ENCODE measurements at regions not wholly inside any gene's neighbourhood (a gene's known extent, or its start where the extent isn't known, plus 50 kb on each side); places are given as distances from the start of the nearest gene placed in this dataset.

DNA sequence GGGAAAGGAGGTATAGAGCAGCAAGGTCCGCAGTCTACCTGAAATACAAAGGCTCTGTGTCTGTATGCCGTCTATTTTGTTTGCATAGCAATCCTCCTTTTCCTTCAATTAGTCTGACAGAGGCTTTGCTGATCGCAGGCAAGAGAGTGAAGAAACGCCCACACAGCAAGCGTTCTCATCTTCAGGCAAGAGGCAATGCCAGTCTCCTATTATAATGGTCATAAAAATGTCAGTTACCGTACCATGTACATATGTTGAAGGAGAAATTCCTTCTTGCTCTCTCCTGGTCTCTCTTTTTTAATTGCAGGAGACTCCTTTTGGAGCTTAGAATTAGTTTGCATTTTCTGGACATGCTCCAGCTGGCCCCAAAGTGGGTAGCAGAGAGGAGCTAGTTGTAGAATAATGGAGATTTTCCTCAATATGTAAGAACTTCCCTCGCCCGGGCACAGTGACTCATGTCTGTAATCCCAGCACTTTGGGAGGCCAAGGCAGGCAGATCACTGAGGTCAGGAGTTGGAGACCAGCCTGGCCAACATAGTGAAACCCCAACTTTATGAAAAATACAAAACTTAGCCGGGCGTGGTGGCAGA lies 139.5 kb downstream of the PFKFB3 start:
- DNase-seq (ENCODE audit: low spot score), result no peak

DNA sequence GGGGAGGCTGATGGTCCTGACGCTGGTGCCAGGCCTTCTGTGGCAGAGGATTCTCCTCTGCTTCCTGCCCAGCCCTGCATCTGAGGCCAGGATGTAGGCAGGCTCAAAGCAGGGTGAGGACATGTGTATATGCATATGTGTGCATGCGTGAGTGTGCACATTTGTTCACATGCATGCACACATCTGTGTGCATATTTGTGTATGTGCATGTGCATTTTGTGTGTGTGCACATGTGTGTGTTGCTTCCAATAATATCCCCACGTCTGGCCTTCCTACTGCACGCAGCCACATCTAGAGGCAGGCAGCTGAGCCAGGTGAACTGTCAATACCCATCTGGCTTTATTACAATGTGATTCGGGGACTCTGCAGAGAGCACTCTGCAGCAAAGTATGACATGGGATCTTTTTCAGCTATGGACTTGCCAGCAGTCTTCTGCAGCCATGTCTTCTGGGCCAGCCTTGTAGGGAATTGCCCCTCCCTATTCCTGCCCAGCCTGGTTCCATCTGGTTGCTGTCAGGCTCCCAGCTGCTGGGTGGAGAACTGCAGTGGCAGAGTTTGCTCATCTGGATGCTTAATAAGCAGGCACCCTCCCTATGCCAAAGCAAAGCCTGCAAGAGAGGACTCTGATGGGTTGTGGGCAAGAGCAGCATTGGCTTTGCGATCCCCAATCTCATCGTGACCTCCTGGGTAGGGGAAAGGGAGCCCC lies 140.7 kb downstream of the PFKFB3 start:
- no peak for DNase-seq (ENCODE audit: low spot score)

DNA sequence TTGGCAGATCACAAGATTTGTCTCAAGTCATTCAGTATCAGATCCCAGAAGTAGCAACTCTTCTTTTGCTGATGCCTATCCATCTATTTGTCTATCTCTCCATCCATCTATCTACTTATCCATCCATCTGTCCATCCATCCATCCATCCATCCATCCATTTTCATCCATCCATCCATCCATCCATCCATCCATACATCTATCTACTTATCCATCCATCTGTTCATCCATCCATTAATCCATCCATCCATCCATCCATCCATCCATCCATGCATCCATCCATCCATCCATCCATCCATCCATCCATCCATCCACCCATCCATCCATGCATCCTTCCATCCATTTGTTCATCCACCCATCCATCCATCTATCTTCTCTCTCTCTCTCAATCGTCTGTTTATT lies 142.7 kb downstream of the PFKFB3 start:
- DNase-seq (ENCODE audit: low spot score), result no peak

DNA sequence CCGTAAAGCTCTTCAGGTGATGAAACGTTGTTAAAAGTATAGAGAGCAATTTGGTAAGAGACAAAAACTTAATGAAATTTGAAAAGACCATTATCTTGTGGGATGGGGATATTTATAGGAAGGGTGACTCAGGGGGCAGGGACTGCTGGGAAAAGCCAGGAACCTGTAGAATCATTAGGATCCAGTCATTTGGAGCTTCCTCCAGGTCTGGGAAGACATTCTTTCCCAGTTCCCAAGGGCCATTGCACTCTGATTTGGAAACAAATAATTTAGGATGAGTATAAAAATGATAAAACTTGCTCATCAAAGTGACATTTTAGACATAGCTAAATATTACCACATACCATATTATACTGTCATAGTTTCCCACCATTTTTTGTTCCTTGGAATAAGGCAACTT lies 143.9 kb downstream of the PFKFB3 start:
- DNase-seq (ENCODE audit: low spot score), result peak; percentile 16

DNA sequence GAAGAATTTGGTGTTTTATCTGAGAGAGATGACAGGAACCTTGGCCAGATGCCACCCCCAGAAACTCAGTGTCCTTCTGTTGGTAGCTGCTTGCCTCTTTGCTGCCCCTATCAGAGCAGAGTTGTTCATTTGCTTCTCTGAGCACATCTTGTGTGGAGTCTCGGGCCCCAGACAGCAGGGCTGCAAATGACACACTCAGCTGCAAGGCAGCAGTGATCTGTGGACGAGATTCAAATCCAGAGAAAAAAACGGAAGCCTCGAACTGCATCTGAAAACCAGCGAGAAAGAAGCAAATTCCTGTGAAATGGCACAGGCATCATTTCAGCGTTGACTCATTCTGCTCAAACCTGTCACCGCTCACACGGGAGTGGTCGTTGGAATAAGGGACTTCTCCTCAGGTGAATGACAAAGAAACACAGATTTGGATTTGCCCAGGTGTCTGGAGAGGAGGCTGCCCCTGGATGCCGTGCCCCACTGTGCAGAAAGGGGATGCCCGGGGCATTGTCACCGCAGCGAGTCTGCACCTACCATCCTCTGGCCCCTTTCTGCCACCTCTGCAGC lies 144.7 kb downstream of the PFKFB3 start:
- DNase-seq (ENCODE audit: low spot score), result no peak

DNA sequence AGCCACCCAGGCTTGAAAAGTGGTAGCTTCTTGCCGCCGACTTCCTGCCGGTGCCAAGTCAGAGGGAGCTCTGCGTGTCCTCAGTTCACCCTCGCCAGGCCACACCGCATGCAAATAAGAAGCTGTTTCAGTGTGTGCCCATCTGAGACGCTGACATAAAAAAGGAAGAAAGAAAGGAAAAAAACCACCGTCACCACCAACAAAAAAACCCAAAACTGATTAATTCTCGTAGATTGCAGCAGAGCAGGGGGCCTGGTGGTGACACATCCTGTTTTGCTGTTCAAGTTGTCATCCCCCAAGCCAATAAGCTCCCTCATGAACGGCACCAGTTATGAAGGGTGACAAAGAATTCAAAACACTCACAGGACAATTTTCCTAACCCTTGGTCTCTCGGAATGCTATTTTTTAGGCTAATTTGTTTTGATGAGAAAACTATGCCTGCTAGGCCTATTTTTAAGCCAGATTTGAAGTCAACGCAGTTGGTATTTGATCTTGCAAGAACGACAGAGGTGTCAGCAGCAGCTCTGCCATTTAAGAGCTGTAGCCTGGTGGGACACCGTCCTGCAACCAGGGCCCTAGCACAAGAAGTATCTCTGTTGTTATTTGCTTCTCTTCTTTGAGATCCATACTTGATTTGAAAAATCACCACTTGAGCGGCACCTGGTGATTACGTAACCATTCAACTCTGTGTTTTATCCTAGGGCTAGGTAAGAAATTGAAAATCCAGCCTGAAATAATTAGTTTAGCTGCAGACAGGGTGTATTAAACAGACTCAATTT lies 145.6 kb downstream of the PFKFB3 start:
- DNase-seq (ENCODE audit: low spot score), result no peak

DNA sequence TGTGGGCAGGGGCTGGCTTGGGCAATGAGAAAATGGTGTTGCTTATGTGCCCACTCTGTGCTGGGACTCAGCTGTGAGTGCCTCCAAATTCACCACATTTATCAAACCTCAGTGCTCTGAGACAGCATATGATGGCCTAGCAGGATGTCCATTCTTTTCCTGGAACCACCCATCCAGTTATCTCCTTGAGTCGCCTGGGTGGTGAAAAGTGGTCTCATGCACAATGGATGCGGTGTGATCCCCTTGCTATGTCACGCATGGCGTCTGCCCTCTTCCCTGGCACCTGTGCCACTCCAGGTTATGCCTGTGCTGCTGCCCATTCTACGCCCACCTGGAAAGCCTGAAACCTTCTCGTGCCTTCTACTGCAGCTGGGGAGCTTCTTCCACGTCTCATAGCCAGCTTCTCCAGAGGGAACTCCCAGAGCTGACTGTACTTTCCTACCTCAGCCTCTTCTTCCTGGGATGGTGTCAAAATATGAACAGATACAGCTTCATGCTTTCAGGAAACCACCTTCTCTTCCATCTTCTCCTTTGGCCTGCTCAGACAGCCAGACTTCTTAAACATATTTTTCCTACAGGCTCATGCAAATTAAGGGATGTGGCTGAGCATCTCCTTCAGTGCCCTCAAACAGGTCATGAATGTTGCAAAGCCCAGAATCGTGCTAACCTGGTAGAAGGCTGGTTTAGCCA lies 147.3 kb downstream of the PFKFB3 start:
- no peak for DNase-seq (ENCODE audit: low spot score)

DNA sequence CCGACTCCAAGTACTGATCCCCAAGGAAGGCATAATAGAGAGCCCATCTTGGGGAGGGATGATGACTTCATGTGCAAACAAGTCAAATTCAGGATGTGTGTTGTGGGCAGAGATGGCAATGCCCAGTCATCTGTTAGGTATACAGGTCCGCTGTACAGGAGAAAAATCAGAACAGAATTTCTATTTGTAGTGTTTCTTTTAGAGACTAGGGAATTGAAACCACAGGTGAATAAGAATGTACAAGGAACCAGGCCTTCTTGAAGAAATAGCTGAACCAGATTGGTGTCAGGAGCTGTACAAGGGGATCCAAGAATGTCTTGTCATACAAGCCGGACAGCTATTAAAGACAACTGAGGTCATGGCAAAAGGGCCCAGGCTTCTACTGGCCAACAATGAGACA lies 147.9 kb downstream of the PFKFB3 start:
- DNase-seq (ENCODE audit: low spot score), result no peak

DNA sequence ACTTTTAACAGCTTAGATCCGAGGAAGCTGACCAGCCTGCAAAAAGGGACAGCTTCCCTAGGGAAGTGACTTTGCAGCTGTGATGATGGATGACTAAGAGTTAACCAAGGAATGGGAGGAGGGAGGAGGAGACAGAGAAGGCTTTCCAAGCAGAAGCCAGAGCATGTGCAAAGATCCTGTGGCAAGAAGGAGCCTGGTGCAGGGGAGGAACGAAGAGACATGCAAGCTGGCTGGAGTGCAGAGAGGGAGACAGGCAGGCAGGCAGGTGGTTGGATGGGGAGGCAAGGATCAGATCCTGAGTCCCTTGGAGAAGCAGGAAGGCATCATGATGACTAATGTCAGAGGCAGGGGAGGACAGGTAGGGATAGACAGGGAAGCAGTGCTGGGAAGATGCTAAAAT lies 148.8 kb downstream of the PFKFB3 start:
- peak; percentile 31 for DNase-seq (ENCODE audit: low spot score)

DNA sequence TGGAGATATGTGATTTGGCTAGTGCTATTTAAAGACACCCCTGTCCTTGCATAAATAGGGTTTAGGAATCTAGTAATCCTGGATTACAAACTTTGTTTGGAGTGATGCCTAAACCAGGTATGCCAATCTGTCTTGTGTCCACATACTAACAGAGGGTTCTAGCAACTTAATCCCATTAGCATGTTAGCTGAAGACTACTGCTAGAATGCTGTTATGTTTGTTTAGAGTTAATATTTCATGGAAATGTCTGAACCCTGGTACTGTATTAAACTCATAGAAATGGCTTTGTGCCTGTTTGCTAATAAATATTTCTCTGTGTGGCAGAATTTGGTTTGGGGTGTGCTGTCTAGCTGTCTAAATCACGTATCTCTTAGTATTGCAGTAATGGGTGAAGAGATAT lies 150.8 kb downstream of the PFKFB3 start:
- DNase-seq (ENCODE audit: low spot score), result no peak

DNA sequence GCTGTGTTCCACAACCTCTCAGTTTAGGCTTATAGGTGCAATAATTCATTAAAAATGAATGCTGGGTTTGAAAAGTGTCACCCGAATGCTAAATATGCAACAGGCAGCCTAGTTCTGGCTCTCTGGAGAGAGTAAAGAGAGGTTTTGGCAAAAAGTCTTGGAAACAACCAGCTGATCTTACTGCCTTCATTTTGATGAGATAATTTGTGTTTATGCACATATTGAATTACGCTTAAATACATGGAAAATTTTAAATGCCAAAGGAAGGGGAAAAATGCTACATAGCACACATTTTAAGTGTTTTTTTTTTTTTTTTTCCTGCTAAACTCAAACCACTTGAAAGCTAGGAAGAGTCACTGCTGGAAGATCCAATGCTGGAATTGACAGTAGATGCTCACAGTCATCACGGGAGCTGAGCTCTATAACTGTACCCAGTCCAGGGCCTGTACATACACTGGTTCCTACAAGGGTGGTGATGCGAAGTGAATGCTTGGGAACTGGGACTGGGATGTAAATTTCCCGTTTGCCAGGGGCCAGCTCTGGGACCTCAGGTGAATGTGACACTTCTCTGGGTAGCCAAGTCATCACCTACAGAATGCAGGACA lies 151.5 kb downstream of the PFKFB3 start:
- no peak for DNase-seq (ENCODE audit: low spot score)

DNA sequence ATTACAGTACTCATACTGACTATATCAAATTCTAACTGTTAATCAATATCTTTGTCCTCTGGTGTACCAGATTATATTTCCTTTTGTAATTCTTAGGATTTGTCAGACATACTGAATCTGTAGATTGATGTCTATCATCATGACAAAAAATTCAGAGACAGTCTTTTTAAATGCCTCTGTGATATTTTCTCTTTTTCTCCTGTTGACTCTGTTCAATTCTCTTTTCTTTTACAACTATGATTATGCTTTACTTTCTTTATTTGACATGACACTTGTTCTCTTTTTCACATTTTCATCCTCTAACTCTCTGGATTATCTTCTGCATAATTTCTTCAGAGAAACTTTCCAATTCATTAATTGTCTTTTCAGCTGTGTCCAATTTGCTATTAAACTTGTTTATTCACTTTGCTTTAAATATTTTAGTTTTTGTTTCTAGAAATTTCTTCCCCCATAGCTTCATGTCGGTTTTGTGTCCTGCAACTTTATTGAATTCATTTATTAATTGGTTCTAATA lies 153.6 kb downstream of the PFKFB3 start:
- DNase-seq (ENCODE audit: low spot score), result no peak

DNA sequence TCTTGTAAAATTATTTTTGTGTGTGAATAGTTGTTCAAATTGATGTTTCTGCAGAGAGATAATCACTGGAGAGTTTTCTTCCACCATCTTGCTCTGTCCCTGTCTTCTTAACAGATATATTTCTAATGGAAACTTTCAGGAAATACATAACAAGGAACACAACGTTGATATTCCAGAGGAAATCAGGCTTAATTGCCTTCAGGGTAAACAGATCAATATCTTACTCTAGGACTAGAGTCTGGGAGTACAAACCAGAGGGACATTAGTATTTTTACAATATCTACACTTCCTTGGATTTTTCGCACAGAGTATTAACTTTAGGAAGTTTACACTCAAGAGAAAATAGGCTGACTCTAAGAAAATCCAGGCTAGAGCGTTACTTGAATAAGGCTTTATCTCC lies 159.1 kb downstream of the PFKFB3 start:
- no peak for DNase-seq (ENCODE audit: low spot score)

DNA sequence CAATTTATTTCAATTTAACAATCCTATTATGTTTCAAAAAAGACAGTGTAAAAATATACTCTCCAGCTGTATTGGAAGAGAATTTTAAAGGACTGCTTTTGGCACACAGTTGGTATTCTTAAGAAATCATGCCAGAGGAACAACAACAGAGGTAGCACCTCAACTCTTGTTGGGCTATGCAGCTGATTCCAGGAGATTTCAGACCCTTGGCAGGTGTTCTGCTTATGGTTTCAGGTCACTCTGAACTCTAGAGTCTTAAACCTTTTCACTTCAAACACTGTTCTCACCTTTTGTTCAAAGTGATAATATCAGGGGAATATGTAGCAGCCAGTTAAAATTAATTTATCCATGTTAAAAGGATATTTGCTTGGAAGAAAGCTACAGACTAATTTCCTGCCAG lies 160.1 kb downstream of the PFKFB3 start:
- DNase-seq (ENCODE audit: low spot score), result no peak

DNA sequence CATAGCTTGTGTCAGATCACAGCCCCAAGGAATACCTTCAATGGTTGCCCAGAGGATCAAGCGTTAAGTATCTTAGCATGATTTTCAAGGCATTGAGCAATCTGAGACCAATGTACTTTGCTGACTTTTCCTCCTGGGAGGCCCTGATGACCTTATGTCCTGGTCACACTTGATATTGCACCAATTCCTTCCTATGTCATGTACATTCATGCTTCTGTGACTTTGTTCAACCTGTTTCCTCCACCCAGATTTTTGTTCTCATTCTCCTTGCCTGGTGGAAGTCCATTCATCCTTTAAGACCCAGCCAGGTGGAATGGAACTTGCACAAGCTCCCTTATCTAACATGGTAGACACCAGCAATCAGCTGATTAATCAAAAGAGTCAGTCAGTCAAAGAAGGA lies 160.8 kb downstream of the PFKFB3 start:
- no peak for DNase-seq (ENCODE audit: low spot score)

DNA sequence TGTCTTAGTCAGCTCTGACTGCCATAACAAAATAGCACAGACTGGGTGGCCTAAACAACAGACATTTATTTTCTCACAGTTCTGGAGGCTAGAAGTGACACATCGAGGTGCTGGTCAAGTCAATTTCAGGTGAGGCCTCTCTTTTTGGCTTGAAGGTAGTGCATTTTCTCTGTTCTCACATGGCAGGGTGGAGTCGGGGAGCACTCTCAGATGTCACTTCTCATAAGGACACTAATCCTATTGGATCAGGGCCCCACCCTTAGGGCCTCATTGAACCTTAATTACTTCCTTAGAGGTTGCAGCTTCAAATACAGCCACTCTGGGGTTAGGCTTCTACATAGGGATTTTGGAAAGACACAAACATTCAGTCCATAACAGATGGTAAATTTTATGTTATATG lies 161.6 kb downstream of the PFKFB3 start:
- no peak for DNase-seq (ENCODE audit: low spot score)

DNA sequence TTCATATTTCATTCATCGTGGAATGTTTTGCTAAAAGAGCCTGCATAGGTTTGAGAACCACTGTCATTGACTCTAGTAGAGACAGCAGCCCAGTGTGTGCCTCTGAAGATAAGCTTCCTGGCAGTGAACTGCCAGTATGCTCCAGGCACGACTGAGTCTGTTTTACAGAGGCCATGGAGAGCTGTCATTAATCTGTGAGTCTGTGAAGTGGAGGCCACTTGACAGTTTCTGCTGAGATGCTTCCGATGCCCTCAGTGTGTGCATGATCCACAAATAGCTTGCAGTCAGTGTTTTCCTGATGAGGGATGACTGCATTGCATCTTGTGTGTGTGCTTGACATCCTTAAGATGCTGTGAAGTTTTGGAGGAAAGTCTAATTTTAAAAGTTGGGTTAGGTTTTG lies 162.2 kb downstream of the PFKFB3 start:
- no peak for DNase-seq (ENCODE audit: low spot score)

DNA sequence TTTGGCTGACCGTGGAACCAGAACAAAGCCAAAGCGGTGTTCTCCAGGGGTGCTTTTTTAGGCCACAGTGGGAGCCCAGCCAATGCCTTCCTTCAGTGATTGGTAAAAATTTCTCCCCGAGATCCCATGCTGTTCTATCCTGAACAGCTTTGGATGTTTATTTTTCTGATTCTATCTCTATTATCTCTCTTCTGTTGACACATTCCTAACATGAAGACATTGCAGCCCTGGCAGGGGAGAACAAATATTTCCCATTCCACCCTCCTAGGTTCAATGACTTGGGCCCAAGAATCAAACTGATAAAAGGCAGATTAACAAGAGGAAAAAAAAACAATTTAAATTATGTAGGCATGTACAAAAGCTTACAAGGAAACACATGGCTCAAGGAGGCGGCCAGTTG lies 162.7 kb downstream of the PFKFB3 start:
- no peak for DNase-seq (ENCODE audit: low spot score)
